C4-2B (cell line): ENCODE measurements at regions not wholly inside any gene's neighbourhood (a gene's known extent, or its start where the extent isn't known, plus 50 kb on each side); places are given as distances from the start of the nearest gene placed in this dataset.

Experiments
- ZFX ChIP-seq: fragments of 450-650 bp; IDR thresholded peaks from 2 replicates; pipeline ENCODE4 v1.6.1; 2017
- TF ChIP-seq, protein P1 (sequence below): fragments of 450-650 bp; conservative IDR thresholded peaks from 2 replicates; pipeline ENCODE4 v1.5.1; 2017; ENCODE audit warnings: mild to moderate bottlenecking

DNA sequence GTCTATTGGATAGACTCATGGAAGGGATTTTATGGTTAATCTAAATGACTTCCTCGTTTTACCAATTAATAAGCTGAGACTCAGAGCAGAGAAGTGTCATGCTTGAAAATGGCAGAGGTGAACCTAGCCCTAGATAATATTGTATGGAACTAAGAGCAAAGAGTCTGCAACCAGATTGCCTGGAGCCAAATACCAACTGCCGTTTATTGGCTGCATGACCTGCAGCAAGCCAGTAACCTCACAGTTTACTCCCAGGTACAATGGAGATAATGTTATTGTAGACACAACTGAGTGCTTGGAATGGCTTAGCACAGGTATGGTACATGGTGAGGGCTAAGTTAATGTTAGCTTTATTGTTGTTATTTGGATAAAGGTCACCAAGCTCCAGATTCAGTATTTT is 84.6 kb upstream of the FAT3 start:
- TF ChIP-seq, protein P1, sequence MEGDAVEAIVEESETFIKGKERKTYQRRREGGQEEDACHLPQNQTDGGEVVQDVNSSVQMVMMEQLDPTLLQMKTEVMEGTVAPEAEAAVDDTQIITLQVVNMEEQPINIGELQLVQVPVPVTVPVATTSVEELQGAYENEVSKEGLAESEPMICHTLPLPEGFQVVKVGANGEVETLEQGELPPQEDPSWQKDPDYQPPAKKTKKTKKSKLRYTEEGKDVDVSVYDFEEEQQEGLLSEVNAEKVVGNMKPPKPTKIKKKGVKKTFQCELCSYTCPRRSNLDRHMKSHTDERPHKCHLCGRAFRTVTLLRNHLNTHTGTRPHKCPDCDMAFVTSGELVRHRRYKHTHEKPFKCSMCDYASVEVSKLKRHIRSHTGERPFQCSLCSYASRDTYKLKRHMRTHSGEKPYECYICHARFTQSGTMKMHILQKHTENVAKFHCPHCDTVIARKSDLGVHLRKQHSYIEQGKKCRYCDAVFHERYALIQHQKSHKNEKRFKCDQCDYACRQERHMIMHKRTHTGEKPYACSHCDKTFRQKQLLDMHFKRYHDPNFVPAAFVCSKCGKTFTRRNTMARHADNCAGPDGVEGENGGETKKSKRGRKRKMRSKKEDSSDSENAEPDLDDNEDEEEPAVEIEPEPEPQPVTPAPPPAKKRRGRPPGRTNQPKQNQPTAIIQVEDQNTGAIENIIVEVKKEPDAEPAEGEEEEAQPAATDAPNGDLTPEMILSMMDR = no peak
- TF ChIP-seq ZFX = no peak
